ENCODE measurements at regions not wholly inside any gene's neighbourhood (a gene's known extent, or its start where the extent isn't known, plus 50 kb on each side); places are given as distances from the start of the nearest gene placed in this dataset.
"Not testable (repeated sequence)": the region's sequence is repeated elsewhere in the genome, so short reads cannot be mapped to it uniquely, and the experiment has no call there.

DNA sequence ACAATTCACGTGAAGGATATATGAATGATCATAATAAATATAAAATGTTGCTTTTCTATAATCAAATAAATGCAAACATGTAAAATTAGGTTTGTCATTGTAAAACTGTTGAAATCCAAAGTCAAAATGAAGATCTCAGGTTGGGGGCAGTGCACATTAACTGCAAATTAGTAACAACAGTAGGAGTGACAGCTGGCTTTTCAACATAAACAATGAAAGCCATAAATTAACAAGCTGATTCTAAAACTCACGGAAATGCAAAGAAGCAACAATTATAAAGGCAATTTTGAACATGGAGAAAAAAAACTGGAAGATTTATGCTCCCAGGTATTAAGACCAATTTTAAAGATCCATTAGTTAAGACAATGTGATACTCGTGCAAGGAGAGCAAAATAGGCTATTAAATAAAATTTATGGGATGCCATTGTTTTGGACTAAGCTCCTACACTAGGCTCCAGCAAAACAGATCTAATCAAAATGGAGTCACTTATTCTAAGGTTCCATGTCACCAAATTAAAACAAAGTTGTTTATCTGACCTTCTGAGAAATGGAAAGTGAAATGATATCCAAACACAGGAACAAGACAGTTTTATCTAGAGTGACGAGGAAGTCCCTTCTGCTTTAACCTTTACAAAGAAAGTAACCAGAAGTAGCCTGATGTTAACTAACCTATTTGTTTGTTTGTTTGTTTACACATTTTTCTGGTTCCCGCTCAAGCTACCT, 770.8 kb downstream of the EPHA7 start:
- DNase-seq (ENCODE audit: low spot score) = no peak
- TF ChIP-seq, protein P1, sequence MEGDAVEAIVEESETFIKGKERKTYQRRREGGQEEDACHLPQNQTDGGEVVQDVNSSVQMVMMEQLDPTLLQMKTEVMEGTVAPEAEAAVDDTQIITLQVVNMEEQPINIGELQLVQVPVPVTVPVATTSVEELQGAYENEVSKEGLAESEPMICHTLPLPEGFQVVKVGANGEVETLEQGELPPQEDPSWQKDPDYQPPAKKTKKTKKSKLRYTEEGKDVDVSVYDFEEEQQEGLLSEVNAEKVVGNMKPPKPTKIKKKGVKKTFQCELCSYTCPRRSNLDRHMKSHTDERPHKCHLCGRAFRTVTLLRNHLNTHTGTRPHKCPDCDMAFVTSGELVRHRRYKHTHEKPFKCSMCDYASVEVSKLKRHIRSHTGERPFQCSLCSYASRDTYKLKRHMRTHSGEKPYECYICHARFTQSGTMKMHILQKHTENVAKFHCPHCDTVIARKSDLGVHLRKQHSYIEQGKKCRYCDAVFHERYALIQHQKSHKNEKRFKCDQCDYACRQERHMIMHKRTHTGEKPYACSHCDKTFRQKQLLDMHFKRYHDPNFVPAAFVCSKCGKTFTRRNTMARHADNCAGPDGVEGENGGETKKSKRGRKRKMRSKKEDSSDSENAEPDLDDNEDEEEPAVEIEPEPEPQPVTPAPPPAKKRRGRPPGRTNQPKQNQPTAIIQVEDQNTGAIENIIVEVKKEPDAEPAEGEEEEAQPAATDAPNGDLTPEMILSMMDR (IDR thresholded peaks at IDR 0.05; ENCODE audit: borderline replicate concordance, control extremely low read depth, extremely low read depth, insufficient read depth, missing control alignments) = no peak
- in situ Hi-C loops (cut with MboI; ENCODE audit: low sequenced_read_pairs, unreplicated experiment) = no loop called here

DNA sequence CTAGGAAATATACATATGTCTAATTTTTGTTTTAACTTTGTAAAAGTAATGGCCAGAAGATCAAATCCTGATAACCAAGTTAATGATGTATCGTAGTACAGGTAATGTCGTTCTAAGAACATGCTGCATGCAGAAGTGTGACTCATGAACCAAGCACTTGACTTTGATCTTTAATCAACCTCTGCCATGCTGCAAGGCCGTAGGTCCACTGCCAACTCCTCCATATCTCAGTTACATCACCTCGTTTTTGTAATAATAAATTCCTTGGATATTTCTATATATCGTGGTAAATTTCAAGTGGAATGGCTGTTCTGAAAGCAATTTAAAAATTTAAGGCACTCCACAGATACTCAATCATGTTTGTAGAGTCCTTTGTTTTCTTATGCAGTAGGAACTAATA, 771.7 kb downstream of the EPHA7 start:
- in situ Hi-C loops (cut with MboI; ENCODE audit: low sequenced_read_pairs, unreplicated experiment) = no loop called here
- TF ChIP-seq, protein P1 (IDR thresholded peaks at IDR 0.05; ENCODE audit: borderline replicate concordance, control extremely low read depth, extremely low read depth, insufficient read depth, missing control alignments) = no peak
- DNase-seq (ENCODE audit: low spot score) = no peak

DNA sequence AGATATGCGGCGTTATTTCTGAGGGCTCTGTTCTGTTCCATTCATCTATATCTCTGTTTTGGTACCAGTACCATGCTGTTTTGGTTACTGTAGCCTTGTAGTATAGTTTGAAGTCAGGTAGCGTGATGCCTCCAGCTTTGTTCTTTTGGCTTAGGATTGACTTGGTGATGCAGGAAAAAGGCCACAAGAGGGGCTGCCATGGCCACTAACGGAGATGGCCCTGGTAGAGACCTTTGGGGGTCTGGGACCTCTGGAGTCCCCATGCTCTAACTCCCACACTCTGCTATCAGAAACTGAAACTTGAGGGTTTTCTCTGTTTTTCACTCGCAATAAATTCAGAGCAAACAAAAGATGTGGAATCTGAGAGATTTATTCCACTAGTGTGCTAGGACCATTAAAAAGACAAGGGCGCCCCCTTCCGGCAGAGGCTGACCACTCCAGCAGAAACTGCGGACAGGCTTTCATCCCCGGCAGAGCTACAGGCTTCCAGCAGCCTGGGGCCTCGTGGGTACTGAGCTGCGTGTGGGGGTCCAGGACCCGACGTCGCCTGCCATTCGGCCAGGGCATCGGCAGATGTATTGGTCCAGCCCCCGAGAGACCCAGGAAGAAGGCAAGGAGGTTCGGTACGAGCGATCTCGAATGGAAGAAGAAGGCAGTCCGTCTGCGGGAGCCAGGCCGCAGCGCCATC, 775.1 kb downstream of the EPHA7 start:
- TF ChIP-seq, protein P1 (IDR thresholded peaks at IDR 0.05; ENCODE audit: borderline replicate concordance, control extremely low read depth, extremely low read depth, insufficient read depth, missing control alignments) = peak; percentile 34
- in situ Hi-C loops (cut with MboI; ENCODE audit: low sequenced_read_pairs, unreplicated experiment) = not testable (repeated sequence)
- peak; percentile 38 for DNase-seq (ENCODE audit: low spot score)

DNA sequence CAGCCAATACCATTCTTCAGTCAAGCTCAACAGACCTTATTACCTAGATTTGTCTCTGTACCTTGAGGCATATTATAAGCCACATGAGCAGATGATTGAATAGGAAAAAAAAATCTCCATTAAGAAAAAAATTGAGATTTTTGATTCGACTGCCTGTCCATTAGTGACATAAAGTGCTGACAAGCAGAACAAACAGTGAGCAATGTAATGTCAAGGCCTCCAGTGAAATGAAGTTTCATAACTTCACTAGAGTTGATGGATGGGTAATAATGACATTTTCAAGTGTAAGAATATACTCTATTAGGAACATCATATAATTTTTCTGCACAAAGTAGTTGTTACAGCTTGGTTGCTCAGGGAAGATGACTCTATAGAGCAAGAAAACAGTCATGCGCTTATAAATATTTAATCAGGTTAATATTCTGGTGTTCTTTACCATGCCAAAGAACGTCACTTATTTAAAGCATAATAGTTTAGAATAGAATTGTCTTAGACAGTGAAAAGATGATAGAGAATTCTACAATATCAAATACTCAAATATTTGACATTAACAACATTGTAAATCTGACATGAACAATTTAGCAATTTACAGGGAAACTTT, 783.7 kb downstream of the EPHA7 start:
- in situ Hi-C loops (cut with MboI; ENCODE audit: low sequenced_read_pairs, unreplicated experiment) = no loop called here
- TF ChIP-seq, protein P1 (IDR thresholded peaks at IDR 0.05; ENCODE audit: borderline replicate concordance, control extremely low read depth, extremely low read depth, insufficient read depth, missing control alignments) = no peak

DNA sequence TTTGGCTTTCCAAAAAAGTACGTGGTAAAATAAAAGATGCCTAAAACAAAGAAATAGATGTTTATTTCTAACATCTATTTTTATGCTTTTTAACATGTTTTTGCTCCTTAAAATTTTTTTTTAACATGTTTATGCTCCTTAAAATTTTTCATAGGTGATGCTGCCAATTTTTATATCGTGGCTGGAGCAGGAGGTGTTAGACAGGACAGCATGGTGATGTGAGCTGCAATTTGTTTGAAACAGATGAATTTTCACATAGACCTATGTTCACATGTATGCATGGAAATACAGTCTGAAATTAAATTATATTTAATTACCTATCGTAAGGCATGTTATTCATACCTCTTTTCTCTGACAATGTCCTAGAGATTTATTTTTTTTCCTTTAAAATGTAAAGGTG, 784.8 kb downstream of the EPHA7 start:
- TF ChIP-seq, protein P1 (IDR thresholded peaks at IDR 0.05; ENCODE audit: borderline replicate concordance, control extremely low read depth, extremely low read depth, insufficient read depth, missing control alignments) = no peak
- no peak for DNase-seq (ENCODE audit: low spot score)
- in situ Hi-C loops (cut with MboI; ENCODE audit: low sequenced_read_pairs, unreplicated experiment) = no loop called here

More for the DNA sequence above, 783.7 kb downstream of the EPHA7 start:
- no peak for DNase-seq (ENCODE audit: low spot score)

DNA sequence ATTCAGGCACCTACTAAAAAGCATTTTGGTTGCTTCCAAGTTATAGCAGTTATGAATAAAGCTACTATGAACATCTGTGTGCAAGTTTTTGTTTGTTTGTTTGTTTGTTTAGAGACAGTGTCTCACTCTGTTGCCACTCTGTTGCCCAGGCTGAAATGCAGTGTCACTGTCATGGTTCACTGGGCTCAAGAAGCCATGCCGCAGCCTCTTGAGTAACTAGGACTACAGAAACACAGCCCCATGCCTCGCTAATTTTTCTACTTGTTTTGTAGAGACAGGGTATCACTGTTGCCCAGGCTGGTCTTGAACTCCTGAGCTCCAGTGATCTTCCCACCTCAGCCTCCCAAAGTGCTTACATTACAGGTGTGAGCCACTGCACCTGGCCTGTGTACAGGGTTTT, 795.9 kb downstream of the EPHA7 start:
- in situ Hi-C loops (cut with MboI; ENCODE audit: low sequenced_read_pairs, unreplicated experiment) = no loop called here
- DNase-seq (ENCODE audit: low spot score) = no peak
- TF ChIP-seq, protein P1 (IDR thresholded peaks at IDR 0.05; ENCODE audit: borderline replicate concordance, control extremely low read depth, extremely low read depth, insufficient read depth, missing control alignments) = no peak

Data from GM13976 (cell line).